ENCODE measurements at regions not wholly inside any gene's neighbourhood (a gene's known extent, or its start where the extent isn't known, plus 50 kb on each side); places are given as distances from the start of the nearest gene placed in this dataset.

DNA sequence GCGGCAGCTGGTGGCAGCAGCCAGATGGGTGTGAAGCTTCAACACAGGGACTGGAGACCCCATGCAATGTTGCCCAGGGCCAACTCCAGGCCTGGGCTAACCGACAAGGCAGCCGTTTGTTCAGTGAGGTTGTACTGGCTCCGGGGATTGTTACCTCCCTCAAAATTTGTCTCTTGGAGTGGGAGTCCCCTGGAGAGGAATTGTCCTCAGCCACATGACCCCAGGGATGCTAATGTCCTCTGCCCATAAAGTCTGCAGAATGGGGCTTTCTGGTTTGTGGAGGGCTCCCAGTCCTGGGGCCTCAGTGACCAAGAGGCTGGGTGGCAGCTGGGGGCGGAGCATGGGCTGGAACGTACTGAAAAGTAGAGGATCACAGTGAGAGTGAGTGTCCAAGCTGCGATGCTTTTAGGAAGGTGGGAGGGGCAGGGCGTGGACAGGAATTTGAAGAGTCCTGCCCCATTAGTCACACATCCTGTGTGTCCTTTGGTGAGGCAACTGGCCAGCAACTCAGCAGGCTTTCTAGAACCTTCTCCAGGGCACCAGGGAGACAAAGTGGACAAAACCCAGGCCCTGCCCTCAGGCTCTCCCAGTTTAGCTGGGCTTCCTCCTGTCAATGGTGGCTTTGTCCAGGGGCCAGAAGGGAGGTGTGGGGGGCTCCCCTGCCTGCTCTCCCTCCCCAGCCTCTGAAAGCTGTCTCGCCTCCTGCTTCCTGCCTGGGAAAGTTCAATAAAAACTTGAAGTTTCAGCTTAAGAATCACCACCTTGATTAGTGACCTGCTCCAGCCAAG is 114.0 kb downstream of the NSG2 start:
- DNase-seq (ENCODE audit: low spot score in 2 of 2): no peak
- FAIRE-seq: no peak

DNA sequence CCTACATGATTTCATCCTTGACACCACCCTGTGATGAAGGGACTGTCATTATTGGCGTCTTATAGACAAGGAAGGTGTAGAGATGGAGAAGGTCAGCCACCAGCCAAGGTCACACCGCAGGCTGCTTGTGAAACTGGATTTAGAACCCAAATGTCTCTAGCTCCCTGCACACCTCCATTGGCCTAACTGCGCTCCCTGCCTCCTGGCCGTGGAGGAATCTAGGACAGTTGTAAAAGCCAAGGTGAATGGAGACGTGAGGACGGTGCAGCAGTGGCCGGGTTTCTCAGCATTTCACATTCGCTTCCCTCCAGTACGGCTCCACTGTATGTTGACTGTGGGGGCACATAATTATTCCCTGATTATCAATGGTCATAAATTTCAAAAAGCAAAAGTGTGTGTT is 119.9 kb downstream of the NSG2 start:
- FAIRE-seq (no peak), DNase-seq (ENCODE audit: low spot score in 2 of 2) (no peak)

DNA sequence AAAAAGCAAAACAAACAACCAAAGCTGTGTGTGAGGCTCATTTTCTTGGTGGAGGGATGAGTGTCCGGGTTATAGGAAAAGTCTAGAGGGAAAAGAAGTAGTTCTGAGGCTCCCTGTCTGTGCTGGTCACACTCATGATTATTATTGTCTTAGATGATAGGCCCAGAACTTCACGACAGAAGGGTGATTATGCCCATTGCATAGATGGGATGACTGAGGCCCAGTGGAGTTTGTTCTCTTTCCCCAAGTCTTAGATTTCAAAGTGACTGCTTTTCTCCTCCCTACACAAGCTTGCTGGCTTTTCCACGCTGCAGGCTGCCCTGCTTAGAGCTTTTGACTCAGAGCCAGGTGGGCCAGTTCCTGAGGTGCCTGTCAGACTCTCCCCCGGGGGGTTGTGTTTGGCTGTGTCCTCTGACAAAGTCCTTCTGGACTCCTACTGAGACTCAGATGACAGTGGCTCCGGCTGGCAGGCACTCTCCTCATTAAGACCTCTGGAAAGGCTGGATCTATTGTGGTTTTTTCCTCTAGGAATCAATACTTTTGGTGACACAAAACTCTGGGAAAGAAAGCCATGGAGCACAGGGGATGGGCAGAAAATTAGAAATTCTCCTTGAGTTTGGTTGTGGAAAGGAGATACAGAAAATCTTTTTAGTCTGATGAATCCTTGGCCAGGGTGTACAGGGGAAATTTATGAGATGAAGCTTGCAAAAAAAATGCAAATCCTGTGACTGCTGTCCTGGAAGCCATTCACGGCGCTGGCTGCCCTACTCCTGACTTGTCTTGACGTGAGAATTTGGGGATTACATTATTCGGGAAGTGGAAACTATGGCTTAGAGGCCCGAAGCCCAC is 120.9 kb downstream of the NSG2 start:
- FAIRE-seq: no peak
- no peak for DNase-seq (ENCODE audit: low spot score in 2 of 2)

DNA sequence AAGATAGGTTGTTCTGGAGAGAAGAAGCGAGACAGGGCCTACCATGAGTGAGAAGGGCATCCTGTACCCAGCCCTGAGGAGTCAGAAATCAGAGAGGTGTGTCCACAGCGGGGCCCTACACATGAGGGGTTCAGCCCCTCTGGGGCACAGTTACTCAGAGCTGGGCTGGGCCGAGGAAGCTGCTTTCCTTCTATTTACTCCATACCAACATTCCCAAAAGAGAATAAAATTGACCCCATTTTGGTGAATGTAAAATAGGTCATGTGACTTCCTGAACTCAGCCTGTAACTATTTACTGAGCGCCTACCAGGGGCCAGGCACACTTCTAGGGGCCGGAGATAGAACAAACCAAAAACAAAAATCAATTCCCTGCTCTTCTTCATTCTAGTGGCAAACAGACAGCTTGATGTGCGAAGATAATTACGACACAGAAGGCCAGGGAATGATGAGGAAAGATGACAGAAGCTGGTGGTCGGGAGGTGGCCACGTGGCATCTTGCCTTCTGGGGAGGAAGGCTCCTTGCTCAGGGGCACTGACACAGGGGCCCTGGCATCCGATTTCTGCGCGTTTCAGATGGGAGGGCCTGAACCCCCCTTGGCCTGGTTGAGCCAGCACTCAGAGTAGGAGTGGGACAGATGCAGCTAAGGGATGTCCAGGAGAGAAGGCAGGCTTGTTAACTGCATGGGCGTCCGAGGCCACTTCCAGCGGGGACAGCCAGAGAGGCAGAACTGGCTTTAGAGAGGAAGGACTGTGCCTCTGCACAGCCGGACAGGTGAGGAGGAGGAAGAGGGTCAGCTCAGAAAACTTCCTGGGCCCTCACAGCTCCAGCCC is 121.8 kb downstream of the NSG2 start:
- FAIRE-seq (no peak), DNase-seq (ENCODE audit: low spot score in 2 of 2) (no peak)

DNA sequence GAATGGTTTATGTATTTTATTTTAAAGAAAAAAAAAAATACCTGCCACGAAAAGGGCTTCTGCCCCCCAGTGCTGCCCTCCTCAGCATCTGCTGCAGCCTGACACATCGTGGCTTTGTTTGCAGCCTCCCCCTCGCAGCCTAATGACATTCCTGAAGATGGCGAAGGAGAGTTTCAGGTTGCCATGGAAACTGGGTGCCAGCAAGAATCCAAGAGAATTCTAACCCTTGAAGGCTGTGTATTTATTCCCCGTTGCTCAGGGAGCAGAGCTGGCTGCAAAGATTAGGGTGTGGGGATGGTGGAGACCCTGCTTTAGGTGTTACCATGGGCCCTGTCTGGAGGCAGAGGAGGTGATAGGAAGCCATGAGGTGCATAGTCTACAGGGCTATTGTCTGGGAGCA is 126.6 kb downstream of the NSG2 start:
- DNase-seq (ENCODE audit: low spot score in 2 of 2) (no peak), FAIRE-seq (no peak)

DNA sequence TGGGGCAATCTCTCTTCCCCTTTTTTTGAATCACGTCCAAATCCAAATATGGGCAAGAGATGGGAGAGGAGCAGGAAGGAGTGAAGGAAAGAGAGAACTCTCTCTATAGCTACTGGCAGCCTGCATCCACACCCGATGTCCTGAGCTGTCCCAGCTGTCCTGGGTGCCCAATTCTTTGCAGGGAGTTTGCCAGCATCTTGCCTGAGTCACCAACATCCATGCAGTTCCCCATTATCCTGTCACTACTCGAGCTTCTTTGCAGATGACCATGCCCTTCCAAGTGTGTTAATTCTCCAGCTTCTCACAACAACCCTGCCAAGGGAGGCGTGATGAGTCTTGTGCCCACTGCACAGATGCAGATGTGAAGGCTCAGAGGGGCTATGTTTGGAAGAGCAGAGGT is 127.1 kb downstream of the NSG2 start:
- DNase-seq (ENCODE audit: low spot score in 2 of 2) (no peak), FAIRE-seq (no peak)

DNA sequence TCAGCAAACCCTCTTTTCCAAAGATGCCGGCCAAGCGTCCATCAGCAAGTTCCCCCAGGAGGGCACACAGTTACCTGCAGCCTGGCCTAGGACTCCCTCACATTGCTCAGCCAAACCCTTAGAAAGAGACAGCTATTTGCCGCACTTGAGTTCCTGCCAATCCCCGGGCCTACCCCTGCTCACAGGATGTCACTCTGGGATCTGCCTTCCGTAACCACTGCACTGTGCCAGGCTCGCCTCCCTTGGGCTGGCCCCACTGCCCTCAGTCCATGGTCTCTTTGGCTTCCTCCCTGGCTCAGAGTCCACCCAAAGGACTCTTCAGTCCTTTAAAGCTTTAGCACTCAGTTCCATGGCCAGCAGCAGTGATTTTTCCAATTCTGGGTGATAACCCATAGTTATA is 128.3 kb downstream of the NSG2 start:
- no peak for DNase-seq (ENCODE audit: low spot score in 2 of 2)
- FAIRE-seq: no peak

DNA sequence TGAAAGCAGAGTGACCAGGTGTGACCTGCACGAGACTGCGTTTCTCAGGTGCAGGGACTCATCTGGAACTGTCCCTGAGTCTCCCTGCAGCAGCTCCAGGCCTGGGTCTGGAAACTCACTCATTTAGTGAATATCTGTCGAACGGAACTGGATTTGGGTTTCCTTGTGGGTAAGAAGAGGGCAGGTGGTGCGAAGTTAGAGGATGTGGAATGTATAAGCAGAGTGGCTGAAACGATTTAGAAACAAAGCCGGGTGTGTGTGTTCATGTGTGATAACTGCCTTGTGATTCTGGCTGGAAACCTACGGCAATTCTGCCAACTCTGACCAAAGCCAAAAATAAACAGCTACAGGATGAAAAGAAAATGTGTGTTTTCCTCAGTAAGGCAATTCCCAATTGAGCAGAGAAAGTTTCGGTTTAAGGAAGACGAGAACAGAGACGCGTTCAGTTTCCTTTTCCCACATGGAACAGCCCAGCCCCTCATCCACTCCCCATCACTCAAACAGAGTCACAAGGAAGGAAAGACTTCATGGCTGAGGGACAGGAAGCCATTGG is 130.3 kb downstream of the NSG2 start:
- FAIRE-seq: no peak
- no peak for DNase-seq (ENCODE audit: low spot score in 2 of 2)

DNA sequence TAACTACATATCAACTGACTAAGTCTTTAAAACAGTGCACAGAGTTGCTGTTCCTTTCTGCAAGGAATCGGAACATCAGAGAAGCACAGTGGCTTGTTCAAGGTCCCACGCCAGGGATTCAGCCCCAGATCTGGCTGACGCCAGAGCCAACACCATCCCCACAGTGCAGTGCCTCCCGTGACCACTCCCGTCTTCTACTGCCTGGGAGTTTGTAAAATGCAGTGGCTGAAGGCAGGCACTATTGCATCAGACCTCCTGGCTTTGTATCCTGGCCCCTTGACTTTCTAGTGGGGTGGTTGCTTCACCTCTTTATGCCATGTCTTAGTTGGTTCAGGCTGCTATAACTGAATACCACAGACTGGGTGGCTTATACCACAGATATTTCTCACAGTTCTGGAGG is 131.0 kb downstream of the NSG2 start:
- DNase-seq (ENCODE audit: low spot score in 2 of 2): no peak
- no peak for FAIRE-seq

DNA sequence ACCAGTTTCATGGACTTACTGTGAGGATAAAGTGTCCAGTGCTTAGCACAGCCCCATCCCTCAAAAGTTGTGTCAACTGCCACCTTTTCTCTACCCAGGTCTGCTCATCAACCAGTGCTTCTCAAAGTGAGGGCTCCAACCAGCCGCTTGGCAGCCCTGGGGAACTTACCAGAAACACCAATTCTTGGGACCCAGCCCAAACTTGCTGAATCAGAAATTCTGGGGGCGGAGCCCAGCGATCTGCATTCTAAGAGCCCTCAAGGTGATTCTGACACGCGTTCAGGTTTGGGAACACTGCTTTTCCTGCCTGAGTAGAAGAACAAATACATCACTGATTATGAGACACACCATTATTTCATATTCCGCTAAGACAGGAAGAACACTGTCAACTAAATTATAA is 132.0 kb downstream of the NSG2 start:
- DNase-seq (ENCODE audit: low spot score in 2 of 2) (no peak), FAIRE-seq (no peak)

DNA sequence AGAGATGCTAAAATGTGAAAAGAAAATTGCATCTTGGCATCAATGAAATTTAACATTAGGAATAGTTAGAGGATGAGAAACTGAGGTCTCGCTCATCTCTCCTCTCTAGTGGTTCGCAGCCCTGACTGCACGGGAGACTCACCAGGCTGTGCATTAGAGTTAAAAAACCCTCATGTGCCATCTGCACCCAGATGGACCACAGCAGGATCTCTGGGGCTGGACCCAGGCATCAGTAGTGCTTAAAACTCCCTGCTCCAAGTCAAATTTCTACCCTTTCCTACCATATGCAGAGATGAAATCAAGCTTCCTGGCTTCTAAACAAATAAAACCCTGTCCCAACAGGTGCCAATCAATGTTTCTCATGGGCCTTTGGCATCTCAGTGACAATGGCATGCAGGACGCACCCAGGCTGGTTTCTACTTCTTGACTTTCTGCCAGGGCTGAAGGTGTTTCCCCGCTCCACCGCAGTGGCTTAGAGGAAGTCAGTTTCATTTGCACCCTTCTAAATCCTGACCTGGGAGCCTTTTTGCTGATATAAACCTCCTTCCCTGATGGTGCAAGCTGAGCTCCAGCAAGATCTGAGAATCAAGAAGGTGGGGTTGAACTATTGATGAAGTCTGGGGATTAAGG is 132.6 kb downstream of the NSG2 start:
- FAIRE-seq (no peak), DNase-seq (ENCODE audit: low spot score in 2 of 2) (no peak)

DNA sequence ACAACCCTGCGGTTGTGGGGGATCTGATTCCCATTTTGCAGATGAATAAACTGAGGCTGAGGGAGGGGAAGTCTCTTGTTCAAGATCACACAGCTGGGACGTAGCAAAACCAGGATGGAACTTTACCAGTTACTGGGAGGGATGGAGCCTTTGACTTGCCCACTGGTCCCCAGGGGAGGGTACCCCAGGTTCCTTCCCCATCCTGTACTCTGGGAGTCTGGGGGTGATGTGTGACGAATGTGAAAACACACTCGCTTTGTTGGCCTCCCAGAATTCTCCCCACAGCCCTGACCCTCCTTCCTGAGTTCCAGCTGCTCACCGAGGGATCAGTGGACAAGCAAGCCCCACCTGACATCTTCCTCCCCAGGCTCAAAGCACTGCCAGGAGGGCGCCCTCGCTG is 135.1 kb downstream of the NSG2 start:
- no peak for DNase-seq (ENCODE audit: low spot score in 2 of 2)
- no peak for FAIRE-seq

DNA sequence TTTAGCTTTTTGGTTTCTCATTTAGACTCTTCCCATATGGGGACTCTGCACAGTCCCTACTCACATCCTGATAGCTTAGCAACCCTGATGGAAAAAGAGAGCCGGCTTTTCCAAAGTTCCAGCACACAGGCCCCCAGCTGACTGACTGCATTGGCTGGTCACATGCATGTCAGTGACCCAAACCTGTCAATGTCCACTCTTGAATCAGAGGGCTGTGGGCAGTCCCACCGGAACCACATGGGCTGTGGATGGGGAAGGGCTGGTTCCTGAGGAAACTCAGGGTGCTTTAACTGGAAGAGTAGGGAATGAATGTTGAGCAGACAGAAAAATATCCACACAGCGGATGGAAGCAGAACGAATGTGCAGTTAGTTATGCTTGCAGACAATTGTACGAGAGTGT is 136.6 kb downstream of the NSG2 start:
- FAIRE-seq (no peak), DNase-seq (ENCODE audit: low spot score in 2 of 2) (no peak)

DNA sequence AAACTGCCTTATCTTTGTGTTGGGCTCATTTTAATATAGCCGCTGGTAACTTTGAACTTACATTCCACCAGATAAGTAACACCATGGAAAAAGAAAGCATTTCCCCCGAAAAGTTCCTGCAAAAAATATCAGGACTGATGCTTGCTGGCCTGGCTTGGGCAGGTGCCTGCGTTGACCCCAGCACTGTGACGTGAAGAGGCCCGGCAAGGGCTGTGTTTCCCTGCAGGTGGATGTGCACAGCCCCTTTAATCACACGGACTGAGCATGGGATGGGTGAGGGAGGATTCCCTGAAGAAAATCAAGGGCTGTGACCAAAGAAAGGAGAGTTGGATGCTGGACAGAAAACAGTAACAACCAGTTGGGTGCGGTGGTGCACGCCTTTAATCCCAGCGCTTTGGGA is 138.2 kb downstream of the NSG2 start:
- no peak for FAIRE-seq
- no peak for DNase-seq (ENCODE audit: low spot score in 2 of 2)

DNA sequence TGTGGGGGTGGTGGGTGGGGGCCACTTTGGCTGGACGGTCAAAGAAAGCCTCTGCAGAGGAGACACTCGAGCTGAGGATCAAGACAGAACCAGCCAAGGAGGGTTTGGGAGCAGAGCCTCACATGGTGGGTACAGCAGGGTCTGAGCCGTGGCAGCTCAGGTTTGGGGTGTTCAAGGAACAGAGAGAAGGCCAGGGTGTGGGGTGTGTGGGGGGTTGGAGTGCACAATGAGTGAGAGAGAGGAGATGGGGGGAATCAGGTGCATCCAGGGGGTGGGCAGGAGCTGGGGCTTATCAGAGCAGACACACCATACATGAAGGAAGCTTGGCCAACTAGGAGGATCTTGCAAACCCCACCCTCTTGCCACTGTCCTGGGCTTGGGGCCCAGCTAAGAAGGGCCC is 140.0 kb downstream of the NSG2 start:
- FAIRE-seq (no peak), DNase-seq (ENCODE audit: low spot score in 2 of 2) (no peak)

DNA sequence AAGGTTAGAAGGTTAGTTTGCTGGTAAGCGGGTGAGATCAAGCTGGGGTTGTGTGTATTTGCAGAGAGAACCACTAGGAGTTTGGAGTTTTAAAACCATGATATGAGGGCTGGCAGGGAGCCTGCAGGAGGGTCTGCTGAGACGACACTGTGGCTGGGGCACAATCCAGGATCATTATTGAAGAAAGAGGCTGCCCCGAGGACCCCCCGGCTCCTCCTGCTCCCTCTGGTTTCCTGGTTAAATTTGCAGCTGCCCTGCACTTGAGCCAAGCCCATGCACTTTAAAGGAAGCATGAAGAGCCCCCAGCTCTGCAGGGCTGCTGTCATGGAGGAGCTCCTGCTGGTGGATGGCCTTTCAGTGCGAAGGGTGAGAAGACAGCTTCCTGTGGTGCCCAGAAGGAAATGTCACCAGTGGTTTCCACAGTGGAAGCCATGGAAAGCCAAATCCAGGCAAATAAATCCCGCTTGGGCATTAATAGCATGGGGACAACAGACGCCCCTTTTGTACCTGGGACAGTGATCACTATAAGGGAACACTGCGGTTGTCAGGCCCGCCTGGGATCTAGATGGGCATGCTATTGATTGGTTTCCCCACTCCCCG is 140.7 kb downstream of the NSG2 start:
- FAIRE-seq: no peak
- DNase-seq (ENCODE audit: low spot score in 2 of 2): no peak

DNA sequence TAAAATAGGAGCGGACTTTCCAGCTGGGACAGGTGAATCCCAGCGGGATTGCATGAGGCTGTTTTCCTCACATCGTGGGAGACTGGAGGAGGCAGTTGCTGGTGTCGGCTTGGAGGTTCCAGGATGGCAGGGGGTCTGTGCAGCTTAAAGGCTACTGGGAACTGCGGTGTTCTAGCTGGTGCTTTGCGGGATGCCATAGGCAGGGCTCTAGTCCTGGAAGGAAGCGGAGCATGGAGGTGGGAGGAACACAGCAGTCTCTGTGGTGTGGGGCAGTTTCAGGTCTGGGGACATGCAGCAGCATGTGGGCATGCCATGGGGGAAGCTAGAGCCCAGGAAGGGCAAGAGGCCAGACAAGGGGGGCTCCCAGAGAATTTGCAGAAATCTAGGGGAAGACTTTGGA is 141.5 kb downstream of the NSG2 start:
- FAIRE-seq: no peak
- no peak for DNase-seq (ENCODE audit: low spot score in 2 of 2)

DNA sequence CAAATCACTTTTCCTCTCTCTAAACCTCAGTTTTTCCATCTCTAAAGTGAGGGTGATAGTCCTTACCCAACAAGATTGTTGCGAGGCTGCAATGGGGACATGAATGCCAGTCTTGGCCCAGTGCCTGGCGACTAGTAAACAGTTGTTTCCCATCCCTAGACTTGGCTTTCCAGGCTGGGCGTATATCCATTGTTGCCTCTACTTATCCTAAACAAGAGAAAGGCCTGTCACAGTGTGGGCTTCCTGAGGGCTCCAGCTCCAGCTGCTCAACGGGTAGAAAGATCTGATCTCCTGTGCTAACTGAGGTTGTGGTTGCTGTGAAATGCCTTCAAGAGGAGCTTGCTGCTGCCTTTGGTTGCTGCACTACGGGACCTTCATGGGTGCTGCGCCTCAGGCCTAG is 142.0 kb downstream of the NSG2 start:
- no peak for FAIRE-seq
- no peak for DNase-seq (ENCODE audit: low spot score in 2 of 2)

DNA sequence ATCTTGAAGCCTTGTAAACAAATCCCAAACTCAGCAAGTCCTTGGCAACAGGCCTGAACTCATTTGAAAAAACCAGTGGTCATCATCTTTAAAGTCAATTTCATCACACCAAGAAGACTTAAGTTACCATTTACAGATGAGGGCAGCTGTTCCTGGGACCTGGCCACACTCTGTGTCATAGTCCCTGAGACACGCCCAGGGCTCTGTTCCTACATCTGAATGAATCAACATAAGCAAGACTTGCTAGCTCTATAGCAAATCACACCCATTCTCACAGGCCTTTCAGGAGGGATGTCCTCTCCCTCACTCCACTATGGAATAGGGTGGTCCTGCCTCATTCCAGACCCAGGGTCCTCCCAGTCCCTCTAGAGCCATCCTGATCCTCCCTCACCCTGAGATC is 142.8 kb downstream of the NSG2 start:
- FAIRE-seq: no peak
- no peak for DNase-seq (ENCODE audit: low spot score in 2 of 2)
